Smooth muscle cell (in vitro differentiated cells): ENCODE measurements at regions not wholly inside any gene's neighbourhood (a gene's known extent, or its start where the extent isn't known, plus 50 kb on each side); places are given as distances from the start of the nearest gene placed in this dataset.
"Not testable (repeated sequence)": the region's sequence is repeated elsewhere in the genome, so short reads cannot be mapped to it uniquely, and the experiment has no call there.

ENCODE experiments used
- DNase-seq: peaks from one replicate; lab custom pipeline; 2025; ENCODE audit not compliant: unreplicated experiment; lab: John Stamatoyannopoulos, UW
- H2AFZ ChIP-seq: fragments of 200-600 bp; sonication (generic); 2 replicates; pipeline ENCODE4 v1.6.0; 2016; ENCODE audit warnings: antibody characterized with exemption, low read depth, mild to moderate bottlenecking
- H3F3A ChIP-seq: fragments of 200-600 bp; sonication (generic); 2 replicates; pipeline ENCODE4 v1.6.0; 2017; ENCODE audit warnings: antibody characterized with exemption, low read depth
- H3K27ac ChIP-seq: fragments of 200-600 bp; sonication (generic); 2 replicates; pipeline ENCODE4 v1.5.1; 2016; ENCODE audit warnings: low read depth, mild to moderate bottlenecking
- H3K27me3 ChIP-seq: fragments of 200-600 bp; sonication (generic); 2 replicates; pipeline ENCODE4 v1.6.1; 2016; ENCODE audit warnings: low read depth, mild to moderate bottlenecking
- H3K36me3 ChIP-seq: fragments of 200-600 bp; sonication (generic); 2 replicates; pipeline ENCODE4 v1.5.1; 2016; ENCODE audit warnings: low read depth
- H3K4me1 ChIP-seq: fragments of 200-600 bp; sonication (generic); 2 replicates; pipeline ENCODE4 v1.5.1; 2016; ENCODE audit warnings: low read depth
- H3K4me2 ChIP-seq: fragments of 200-600 bp; sonication (generic); 2 replicates; pipeline ENCODE4 v1.6.0; 2016; ENCODE audit warnings: mild to moderate bottlenecking
- H3K4me3 ChIP-seq: fragments of 200-600 bp; sonication (generic); 2 replicates; pipeline ENCODE4 v1.5.1; 2016; ENCODE audit warnings: mild to moderate bottlenecking
- H3K79me2 ChIP-seq: fragments of 200-600 bp; sonication (generic); 2 replicates; pipeline ENCODE4 v1.6.0; 2016; ENCODE audit warnings: low read depth, mild to moderate bottlenecking
- H3K9ac ChIP-seq: fragments of 200-600 bp; sonication (generic); 2 replicates; pipeline ENCODE4 v1.6.0; 2016; ENCODE audit warnings: low read depth
- H3K9me3 ChIP-seq: fragments of 200-600 bp; sonication (generic); replicated peaks from 2 replicates; pipeline ENCODE4 v1.5.1; 2016; ENCODE audit warnings: low read depth
- H4K20me1 ChIP-seq: fragments of 200-600 bp; sonication (generic); 2 replicates; pipeline ENCODE4 v1.6.0; 2016; ENCODE audit warnings: low read depth
- CTCF ChIP-seq: fragments of 200-600 bp; sonication (generic); IDR thresholded peaks from 2 replicates; pipeline ENCODE4 v1.5.1; 2017; ENCODE audit warnings: borderline replicate concordance, mild to moderate bottlenecking, antibody characterized with exemption; ENCODE audit not compliant: insufficient read depth, poor library complexity, severe bottlenecking
- WGBS: methylation state at CpG from one replicate; pipeline ENCODE4 v1.1.7; 2016; ENCODE audit warnings: low lambda C conversion rate; 5-methylcytosine and 5-hydroxymethylcytosine counted together

GRCh38 chr6:79373880-79374279, 139.4 kb upstream of the HMGN3 start:
- Histone ChIP-seq H3K27ac (no peak overlapping the region), H3K4me2 (no peak overlapping the region), H3K4me1 (no peaks in the 10 kb centered on the region), H3K9me3 (no peaks in the 10 kb centered on the region), H3K4me3 (no peak overlapping the region), H2AFZ (no peak overlapping the region), H3K27me3 (no peaks in the 10 kb centered on the region), H3K9ac (no peak overlapping the region), H4K20me1 (no peaks in the 10 kb centered on the region), H3K79me2 (no peaks in the 10 kb centered on the region), H3K36me3 (no peaks in the 10 kb centered on the region), H3F3A (no peaks in the 10 kb centered on the region)
- TF ChIP-seq CTCF, result no peak
- 74% methylated on average over 3 of the region's 3 CpGs for WGBS
- DNase-seq, result no peak

GRCh38 chr6:79373246-79373645, 138.8 kb upstream of the HMGN3 start:
- TF ChIP-seq CTCF, result no peak
- 82% methylated on average over 3 of the region's 3 CpGs for WGBS
- H3K27ac ChIP-seq, result no peak overlapping the region

GRCh38 chr6:79372757-79373156, 138.3 kb upstream of the HMGN3 start:
- no peak for TF ChIP-seq CTCF
- no peak overlapping the region for H2AFZ ChIP-seq
- no peaks in the 10 kb centered on the region for H3K27me3 ChIP-seq
- no peaks in the 10 kb centered on the region for H3K36me3 ChIP-seq
- DNase-seq, result no peak
- no peak overlapping the region for H3K4me2 ChIP-seq
- no peaks in the 10 kb centered on the region for H4K20me1 ChIP-seq
- H3K4me3 ChIP-seq, result no peak overlapping the region
- 97% methylated on average over 1 of the region's 1 CpG for WGBS
- no peaks in the 10 kb centered on the region for H3F3A ChIP-seq
- no peak overlapping the region for H3K9ac ChIP-seq
- no peak overlapping the region for H3K27ac ChIP-seq
- H3K9me3 ChIP-seq, result no peaks in the 10 kb centered on the region
- H3K4me1 ChIP-seq, result no peaks in the 10 kb centered on the region
- no peaks in the 10 kb centered on the region for H3K79me2 ChIP-seq

More at GRCh38 chr6:79373246-79373645, 138.8 kb upstream of the HMGN3 start:
- Histone ChIP-seq H3K9me3 (no peaks in the 10 kb centered on the region), H3F3A (no peaks in the 10 kb centered on the region), H3K36me3 (no peaks in the 10 kb centered on the region), H3K4me2 (no peak overlapping the region), H3K79me2 (no peaks in the 10 kb centered on the region), H3K4me1 (no peaks in the 10 kb centered on the region), H2AFZ (no peak overlapping the region), H3K9ac (no peak overlapping the region), H3K4me3 (no peak overlapping the region), H4K20me1 (no peaks in the 10 kb centered on the region), H3K27me3 (no peaks in the 10 kb centered on the region)
- no peak for DNase-seq

DNA sequence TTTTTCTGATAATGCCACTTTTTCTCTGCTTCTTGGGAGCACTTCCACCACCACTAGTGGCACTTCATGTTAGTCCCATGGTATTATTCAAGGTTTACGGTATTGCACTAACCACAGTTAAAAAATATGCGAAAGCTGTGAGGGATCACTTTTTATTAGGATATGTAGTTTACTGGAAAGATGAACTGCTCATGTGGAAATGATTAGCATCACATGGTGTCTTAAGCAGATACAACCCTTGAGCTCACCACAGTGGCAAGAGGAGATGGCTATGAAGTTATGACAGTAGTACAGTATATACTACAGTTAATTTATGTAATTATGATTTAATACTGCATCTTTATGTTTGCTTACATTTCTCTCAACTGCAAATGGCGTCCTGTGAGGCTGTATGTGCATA, 134.5 kb upstream of the HMGN3 start:
- no peaks in the 10 kb centered on the region for H3F3A ChIP-seq
- 80% methylated on average over 3 of the region's 3 CpGs for WGBS

DNA sequence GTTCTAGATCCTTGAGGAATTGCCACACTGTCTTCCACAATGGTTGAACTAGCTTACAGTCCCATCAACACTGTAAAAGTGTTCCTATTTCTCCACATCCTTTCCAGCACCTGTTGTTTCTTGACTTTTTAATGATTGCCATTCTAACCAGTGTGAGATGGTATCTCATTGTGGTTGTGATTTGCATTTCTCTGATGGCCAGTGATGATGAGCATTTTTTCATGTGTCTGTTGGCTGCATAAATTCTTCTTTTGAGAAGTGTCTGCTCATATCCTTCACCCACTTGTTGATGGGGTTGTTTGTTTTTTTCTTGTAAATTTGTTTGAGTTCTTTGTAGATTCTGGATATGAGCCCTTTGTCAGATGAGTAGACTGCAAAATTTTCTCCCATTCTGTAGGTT, 129.0 kb upstream of the HMGN3 start:
- H3K4me1 ChIP-seq, DNase-seq, H3F3A ChIP-seq, H2AFZ ChIP-seq, H3K36me3 ChIP-seq, H3K4me2 ChIP-seq, H3K79me2 ChIP-seq, H3K4me3 ChIP-seq, H3K27me3 ChIP-seq, H4K20me1 ChIP-seq, H3K27ac ChIP-seq, H3K9ac ChIP-seq: not testable (repeated sequence)
- H3K9me3 ChIP-seq, result peaks cover 12% of the 10 kb centered on the region

More for the DNA sequence above, 134.5 kb upstream of the HMGN3 start:
- H3K36me3 ChIP-seq, result no peaks in the 10 kb centered on the region
- no peaks in the 10 kb centered on the region for H3K79me2 ChIP-seq
- no peak overlapping the region for H3K9ac ChIP-seq
- no peak overlapping the region for H2AFZ ChIP-seq
- H3K27me3 ChIP-seq, result no peaks in the 10 kb centered on the region
- no peak for DNase-seq
- H3K4me2 ChIP-seq, result no peak overlapping the region
- no peak overlapping the region for H3K27ac ChIP-seq
- no peaks in the 10 kb centered on the region for H4K20me1 ChIP-seq
- TF ChIP-seq CTCF, result no peak
- no peak overlapping the region for H3K4me3 ChIP-seq
- no peaks in the 10 kb centered on the region for H3K9me3 ChIP-seq
- H3K4me1 ChIP-seq, result no peaks in the 10 kb centered on the region

GRCh38 chr6:79361074-79361473, 126.6 kb upstream of the HMGN3 start:
- H3K4me1 ChIP-seq, H3K9ac ChIP-seq, H3K79me2 ChIP-seq, H3K27ac ChIP-seq, H3K4me3 ChIP-seq, H3F3A ChIP-seq, H3K4me2 ChIP-seq, H3K27me3 ChIP-seq, H2AFZ ChIP-seq, DNase-seq, H4K20me1 ChIP-seq, H3K36me3 ChIP-seq: not testable (repeated sequence)
- H3K9me3 ChIP-seq, result peaks cover 12% of the 10 kb centered on the region
- 85% methylated on average over 2 of the region's 2 CpGs for WGBS
